ENCODE measurements at regions not wholly inside any gene's neighbourhood (a gene's known extent, or its start where the extent isn't known, plus 50 kb on each side); places are given as distances from the start of the nearest gene placed in this dataset.

- no peak for TF ChIP-seq SKIL (IDR thresholded peaks at IDR 0.05; ENCODE audit: low read depth, poor library complexity, severe bottlenecking)
- no peak for TF ChIP-seq GABPA (IDR thresholded peaks at IDR 0.05; ENCODE audit: low read depth)
- TF ChIP-seq EP300 (IDR thresholded peaks at IDR 0.05; ENCODE audit: borderline replicate concordance in 1 of 2, control insufficient read depth in 1 of 2, low read depth in 2 of 2, low read length in 2 of 2), result no peak
- no peak for TF ChIP-seq STAT1 (conservative IDR thresholded peaks at IDR 0.05)
- no peak for TF ChIP-seq ZNF24 (IDR thresholded peaks at IDR 0.05)
- TF ChIP-seq MAX (IDR thresholded peaks at IDR 0.05; ENCODE audit: low read depth, low read length), result no peak
- no peak for TF ChIP-seq ELK1 (IDR thresholded peaks at IDR 0.05; ENCODE audit: low read depth, low read length)
- no peak for TF ChIP-seq ZZZ3 (IDR thresholded peaks at IDR 0.05; ENCODE audit: control insufficient read depth, insufficient read length, low read depth)
Observed at GRCh38 chr5:14006823-14007520, 62.5 kb upstream of the DNAH5 start (continued).
